IPS-18c (cell line): ENCODE measurements at regions not wholly inside any gene's neighbourhood (a gene's known extent, or its start where the extent isn't known, plus 50 kb on each side); places are given as distances from the start of the nearest gene placed in this dataset.

ENCODE experiments used
- H3K4me3 ChIP-seq: 2 replicates; pipeline ENCODE4 v1.7.0; 2013; ENCODE audit warnings: low read depth, mild to moderate bottlenecking, low read length, moderate library complexity; ENCODE audit not compliant: insufficient read depth
- H3K9me3 ChIP-seq: one replicate; pipeline ENCODE4 v1.6.1; 2013; ENCODE audit warnings: mild to moderate bottlenecking, low read length, moderate library complexity; ENCODE audit not compliant: control insufficient read depth, insufficient read depth

DNA sequence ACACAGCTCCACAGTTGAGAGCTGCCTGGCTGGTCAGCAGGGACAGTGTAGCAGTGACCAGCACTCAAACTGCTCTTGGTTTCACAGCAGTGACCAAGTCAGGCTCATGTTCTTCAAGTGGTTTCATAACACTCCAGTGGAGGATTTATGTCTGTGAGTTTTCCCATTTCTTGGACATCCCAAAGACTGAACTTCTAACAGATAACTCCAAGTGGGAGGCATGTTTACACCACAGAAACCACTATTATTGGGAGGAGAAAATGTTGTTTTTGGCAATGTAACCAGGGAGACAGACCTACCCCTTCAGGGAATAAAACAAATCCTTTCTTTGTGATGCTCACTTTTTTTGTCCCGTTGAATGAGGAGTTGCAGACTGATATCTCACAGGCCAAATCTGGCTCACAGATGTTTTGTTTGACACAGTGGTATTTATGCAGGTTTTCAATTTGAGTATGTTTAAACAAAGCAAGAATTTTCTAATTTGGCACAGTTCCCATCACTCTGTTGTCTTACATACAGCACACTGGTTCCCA, 141.5 kb downstream of the RMI1 start:
- no peak overlapping the region for H3K4me3 ChIP-seq
- H3K9me3 ChIP-seq, result no peaks in the 10 kb centered on the region

DNA sequence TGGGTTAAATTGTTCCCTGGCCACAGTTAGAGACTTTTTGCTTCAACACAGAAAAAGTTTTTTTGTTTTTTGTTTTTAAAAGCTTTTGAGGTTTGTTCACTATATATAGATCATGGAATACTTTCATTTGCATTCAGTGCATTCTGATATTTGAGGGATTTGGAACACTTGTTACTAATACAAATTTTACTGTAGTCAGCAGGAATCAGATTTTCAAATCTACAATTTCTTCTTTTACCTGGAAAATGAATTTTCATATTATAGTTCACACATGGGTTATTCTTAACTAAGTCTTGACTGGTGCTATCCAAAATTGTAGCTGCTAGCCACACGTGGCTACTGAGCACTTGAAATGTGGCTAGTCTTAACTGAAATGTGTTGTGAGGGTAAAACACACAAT, 142.0 kb downstream of the RMI1 start:
- H3K9me3 ChIP-seq, result no peaks in the 10 kb centered on the region

DNA sequence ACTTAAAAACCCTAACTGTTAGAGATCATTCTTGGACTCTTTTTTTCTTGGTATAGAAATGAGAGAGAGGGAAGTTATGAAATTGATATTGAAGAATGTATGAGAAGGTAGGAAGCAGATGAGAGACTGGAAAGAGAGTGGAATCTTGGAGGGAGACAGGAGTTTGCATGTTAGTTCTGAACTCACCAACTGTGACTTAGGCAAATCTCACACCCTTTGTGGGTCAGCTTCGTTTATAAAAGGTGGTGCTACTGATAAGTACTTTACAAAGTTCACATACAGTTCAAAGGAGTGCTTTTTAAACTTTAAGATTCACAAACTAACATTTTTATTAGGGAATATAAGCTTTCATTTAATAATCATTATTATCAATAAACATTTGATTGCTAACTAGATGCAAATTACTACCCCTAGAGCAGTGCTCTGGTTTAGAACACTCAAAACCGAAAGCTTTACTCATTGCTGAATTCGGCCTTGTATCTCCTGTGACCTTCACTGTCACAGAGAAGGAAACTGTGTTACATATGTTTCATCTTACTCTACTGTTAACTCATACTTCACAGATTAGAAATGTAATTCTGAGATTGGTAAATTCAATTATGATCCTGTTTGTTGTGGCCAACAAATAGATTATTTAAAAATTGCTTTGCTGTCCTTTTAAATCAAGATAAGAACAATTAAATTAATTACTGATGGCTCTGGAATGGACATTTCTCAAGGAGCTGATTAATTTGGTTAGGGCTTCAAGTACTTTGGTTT, 143.2 kb downstream of the RMI1 start:
- Histone ChIP-seq H3K9me3 (no peaks in the 10 kb centered on the region), H3K4me3 (no peak overlapping the region)

More for the DNA sequence above, 142.0 kb downstream of the RMI1 start:
- H3K4me3 ChIP-seq, result no peak overlapping the region

DNA sequence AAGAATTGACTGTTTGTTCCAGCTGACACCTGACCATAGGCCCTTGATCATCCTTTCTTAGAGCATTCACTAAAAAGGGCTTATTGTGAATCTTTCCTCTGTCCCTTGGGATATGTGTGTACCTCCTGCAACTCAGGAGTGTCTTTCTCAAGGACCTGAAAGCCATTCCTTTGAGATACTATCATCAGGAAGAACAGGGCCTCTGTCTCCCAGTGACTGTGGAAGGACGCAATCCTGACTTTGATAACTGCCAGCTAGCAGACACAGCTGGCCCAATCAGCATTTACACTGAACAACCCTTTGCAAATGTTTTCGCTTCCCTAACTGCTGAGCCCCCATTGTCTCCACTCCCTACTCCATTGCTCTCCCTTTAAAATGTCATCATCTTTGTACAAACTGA, 144.4 kb downstream of the RMI1 start:
- no peak overlapping the region for H3K4me3 ChIP-seq

DNA sequence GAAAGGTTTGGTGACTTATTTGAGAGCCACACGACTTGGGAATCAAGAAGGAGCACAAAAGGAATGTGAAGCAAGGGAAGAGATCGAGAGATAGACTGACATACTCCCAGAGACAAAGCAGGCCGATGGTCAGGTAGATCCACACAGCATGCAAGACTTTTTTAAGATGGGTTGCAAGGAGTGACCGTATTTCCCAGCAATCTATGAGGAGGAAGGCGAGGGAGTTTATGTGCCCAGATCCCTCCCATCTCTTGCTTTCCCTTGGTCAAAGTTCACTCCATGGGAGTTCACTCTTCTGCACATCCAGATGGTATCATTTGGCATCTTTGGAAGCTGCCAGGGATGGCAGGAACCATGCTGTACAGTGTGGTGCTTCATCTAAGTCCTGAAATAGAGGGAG, 148.9 kb downstream of the RMI1 start:
- Histone ChIP-seq H3K9me3 (no peaks in the 10 kb centered on the region), H3K4me3 (no peak overlapping the region)

More for the DNA sequence above, 144.4 kb downstream of the RMI1 start:
- H3K9me3 ChIP-seq, result no peaks in the 10 kb centered on the region

DNA sequence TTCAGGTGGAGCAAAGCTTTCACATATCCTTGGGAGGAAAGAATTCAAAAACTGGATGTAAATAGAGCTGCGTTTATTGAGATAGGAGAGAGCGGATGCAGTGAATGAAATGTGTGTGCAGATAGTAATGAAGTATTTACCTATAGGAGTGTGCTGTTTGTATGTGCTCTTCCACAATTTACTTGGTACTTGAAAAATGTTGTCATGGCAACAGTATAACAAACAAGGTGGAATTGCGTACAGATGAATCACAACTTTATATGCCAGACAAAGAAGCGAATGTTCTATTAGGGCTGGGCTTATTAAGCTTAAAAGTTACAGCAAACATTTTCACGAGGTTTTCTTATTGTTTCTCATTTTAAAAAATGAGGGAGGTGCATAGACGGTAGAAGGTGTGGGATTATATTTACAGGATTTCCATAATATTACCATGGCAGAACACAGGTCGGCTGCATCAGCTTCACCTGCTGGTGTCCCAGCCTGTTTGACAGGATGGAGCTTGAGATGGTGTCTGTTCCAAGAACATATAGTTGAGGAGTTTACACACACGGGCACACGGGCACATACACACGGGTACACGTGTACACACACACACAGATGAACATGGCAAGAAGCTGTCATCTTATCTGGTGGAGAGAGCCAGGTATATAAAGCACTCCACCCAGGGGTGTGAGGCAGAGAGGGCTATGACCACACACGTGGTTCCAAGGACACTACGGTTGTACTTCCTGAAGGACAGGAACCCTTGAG, 155.7 kb downstream of the RMI1 start:
- no peak overlapping the region for H3K4me3 ChIP-seq
- H3K9me3 ChIP-seq, result no peaks in the 10 kb centered on the region

DNA sequence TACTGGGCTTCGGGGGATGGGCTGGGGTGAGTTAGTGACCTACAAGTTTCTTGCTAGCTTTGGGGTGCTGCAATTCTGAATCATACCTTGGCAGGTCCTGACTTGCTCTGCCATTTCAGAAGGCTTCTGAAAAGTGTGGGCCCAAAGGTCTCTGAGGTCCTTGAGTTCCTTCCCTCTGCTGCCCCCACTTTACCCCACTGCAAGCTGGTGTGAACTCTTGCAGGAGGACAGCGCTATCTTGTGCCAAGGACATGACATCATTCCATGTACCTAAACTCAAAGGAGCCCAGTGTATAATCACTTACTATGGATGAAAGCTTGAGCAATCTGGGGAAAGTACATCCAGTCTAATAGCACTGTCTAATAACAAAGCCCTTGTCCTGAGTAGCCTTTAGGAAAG, 157.4 kb downstream of the RMI1 start:
- no peak overlapping the region for H3K4me3 ChIP-seq
- H3K9me3 ChIP-seq, result no peaks in the 10 kb centered on the region

DNA sequence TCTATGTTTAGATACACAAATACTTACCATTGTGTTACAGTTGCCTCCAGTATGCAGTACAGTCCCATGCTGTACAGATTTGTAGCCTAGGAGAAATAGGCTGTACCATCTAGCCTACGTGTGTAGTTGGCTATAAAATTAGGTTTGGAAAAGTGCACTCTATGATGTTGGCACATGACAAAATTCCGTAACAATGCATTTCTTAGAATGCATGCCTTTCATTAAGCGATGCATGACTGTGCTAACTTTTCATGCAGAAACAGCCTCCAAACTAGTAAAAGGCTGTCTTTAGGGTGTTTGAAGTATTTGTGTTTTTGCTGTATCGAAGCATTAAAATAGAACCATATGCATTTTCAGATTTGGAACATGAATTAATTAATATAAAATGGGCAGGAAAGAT, 157.9 kb downstream of the RMI1 start:
- H3K9me3 ChIP-seq, result no peaks in the 10 kb centered on the region
- no peak overlapping the region for H3K4me3 ChIP-seq

DNA sequence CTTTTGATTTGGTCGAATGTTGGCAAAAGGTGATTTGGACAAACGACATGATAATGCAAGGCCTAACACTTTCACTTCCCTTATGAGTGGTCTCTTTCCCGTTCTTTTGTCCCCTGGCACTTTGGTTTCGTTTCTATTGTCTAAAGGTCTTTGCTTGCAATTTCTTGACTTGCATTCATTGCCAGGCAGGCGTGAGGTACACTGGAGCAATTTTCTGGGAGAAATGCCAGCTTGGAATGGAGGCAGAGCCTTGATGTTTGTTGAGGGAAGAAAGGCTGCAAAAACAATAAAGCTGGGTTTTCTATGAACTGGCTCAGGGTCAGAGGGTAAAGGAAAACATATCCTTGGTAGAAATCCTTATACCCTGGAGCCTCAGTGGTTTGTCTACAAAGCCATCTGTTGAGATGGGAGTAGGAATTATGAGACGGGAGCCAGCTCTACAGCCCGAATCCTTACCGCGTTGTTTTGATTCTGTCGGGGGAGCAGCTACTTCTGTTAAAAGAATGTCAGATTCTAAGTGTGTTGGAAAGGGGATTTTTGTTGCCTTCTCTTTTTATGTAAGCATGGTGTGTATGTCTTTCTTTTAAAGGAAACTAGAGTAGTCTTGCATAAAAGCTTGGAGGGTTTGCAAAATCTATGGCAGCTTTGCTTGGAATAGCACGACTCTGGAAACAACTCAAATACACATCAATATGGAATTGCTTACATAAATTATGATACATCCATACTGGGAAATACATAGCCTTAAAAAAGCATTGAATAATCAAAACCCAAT, 158.9 kb downstream of the RMI1 start:
- Histone ChIP-seq H3K9me3 (no peaks in the 10 kb centered on the region), H3K4me3 (no peak overlapping the region)

DNA sequence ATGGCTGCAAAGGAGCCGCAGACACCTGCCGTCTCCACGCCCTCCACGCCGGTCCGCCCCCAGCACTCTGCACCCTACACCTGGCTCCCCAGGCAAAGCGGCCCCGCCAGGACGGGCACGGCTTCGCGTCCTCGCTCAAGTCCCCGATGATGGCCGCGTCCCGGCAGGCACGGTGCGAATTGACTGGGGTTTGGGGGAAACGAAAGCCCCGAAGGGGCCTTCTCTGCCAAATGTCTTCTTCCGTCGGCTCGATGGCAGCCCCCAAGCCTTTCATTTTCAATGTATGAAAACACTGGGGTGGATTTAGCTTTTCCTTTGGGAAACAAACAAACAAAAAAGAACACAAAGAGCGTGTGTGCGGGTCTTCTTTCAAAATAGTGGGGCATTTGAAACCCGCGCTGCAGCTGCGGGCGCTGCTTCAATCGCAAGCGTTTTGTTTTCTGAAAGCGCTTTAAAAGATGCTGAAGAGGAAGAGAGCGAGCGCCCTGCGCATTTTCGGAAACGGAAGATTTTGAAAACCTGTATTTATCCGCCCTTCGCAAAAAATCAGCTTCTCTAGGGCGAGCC, 160.0 kb downstream of the RMI1 start:
- no peaks in the 10 kb centered on the region for H3K9me3 ChIP-seq
- H3K4me3 ChIP-seq, result peak overlapping the region; percentile 37; the same call in 1 of the 2 replicates

DNA sequence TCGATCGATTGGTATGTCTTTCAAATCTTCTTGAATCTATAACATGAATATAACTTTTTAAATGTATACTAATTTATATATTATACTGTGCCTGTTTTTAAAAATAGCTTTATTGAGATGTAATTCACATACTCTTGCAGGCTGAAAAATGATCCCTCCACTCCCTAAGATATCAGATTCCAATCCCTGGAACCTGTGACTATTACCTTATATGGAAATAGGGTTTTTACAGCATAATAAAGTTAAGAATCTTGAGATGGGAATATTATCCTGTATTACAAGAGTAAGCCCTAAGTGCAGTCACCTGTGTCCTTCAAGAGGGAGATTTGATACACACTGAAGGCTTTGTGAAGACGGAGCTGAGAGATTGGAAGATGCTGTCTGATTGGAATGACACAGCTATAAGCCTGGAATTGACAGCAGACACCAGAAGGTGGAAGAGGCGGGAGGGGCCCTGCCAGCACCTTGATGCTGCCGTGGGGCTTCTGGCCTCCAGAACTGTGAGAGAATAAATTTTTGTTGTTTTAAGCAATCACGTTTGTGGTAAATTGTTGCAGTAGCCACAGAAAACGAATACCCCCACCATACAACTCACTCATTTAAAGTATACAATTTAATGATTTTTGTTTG, 161.3 kb downstream of the RMI1 start:
- no peak overlapping the region for H3K4me3 ChIP-seq
- no peaks in the 10 kb centered on the region for H3K9me3 ChIP-seq

DNA sequence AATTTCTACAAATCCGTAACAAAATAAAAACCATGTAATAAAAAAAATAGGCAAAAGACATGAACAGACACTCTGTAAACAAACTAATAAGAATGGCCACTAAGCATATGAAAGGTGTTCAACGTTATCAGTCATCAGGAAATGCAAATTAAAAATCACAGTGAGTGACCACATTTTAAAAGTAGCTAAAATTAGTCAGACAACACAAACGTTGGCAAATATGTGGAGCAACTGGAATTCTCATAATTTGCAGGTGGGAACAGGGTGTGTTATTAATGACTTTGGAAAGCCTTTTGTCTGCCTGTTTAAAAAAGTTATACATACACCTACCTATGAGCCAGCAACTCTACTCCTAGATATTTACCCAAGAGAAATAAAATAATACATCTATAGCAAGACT, 164.4 kb downstream of the RMI1 start:
- Histone ChIP-seq H3K9me3 (no peaks in the 10 kb centered on the region), H3K4me3 (no peak overlapping the region)

DNA sequence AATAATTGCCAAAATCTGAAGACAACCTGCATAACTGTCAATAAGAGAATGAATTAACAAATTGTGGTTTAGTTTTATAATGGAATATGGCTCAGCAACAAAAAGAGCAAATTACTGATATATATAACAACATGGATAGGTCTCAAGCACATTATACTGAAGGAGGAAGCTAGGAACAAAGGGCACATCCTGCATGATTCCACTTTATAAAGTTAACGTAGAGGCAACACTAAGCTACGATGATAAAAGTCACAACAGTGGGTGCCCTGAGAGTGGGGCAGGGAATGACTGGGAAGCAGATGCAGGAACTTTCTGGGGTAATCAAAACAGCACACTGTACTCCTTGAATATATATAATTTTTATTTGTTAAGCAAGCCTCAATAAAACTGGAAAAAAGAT, 165.2 kb downstream of the RMI1 start:
- H3K9me3 ChIP-seq, result no peaks in the 10 kb centered on the region
- no peak overlapping the region for H3K4me3 ChIP-seq

DNA sequence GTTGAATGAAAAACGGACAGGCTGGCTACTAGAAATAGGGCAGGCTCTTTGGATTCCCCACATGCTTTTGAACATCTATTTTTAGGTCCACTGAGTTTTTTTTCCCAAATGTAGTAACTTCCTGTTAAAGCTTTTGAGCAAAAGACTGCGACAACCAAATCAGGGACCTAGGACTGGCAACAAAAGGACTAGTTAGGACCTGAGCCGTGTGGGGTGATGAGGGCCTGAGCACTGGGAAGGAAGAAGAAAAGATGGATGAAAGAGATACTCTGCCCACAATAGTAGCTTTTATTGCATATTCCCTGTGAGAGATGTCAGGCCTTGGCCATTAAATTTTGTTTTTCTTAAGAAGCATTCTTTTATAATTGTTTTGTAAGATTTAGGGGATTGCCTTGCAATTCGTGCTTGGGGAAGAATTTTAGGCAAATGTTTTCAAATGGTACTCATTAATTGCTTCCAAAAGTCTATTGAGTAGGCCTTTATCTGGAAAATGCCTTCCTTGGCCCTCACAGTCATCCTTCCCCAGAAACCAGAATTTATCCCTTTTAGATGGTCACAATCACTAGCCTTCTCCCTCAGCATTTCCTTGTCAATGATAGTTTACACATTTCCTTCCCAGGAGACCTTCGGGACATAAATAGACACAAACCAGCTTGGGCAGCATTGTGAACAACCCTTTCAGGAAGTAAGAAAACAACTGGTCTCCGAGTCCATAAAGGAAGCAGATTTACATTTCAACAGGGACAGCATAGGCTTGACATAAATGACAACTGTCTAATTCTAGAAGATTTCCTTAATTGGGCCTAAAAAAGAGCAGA, 166.5 kb downstream of the RMI1 start:
- no peaks in the 10 kb centered on the region for H3K9me3 ChIP-seq
- H3K4me3 ChIP-seq, result no peak overlapping the region

DNA sequence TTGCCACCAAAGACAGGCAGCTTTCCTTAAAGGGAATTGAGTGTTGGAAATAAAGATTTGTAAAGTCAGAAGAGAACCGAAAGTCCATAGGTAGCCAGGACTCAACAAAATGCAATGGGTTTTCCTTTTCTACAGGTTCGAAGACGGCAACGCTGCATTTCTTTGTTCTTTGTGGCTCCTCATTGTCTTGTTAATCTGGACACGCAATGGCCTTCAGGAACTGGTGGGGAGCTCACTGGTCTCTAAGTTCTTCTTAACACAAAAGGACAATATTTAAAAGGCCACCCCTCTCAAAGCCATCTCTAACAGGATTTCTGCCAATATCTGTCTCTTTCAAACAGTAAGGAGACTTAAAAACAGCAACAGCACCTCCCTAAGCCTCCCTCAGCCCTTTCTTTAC, 170.6 kb downstream of the RMI1 start:
- H3K9me3 ChIP-seq, result no peaks in the 10 kb centered on the region
- H3K4me3 ChIP-seq, result no peak overlapping the region

DNA sequence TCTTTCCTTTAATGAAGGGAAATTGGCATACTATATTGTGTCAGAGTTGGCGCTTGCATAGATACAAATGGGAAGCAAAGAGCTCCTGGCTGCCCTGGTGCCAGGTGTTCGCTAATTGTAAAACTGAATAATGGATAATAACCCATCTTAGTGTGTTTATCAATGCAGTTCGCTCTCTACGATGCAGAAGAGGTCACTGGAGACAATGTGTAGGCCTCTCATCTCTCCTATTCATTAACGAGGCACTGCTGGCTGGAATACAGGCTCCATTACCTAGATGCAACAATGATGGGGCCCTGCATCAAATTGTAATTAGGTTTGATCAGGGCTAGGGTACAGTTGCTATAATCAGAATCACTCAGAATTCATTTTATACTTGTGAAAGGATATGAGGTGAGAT, 171.0 kb downstream of the RMI1 start:
- Histone ChIP-seq H3K9me3 (no peaks in the 10 kb centered on the region), H3K4me3 (no peak overlapping the region)
